ENCODE measurements at regions not wholly inside any gene's neighbourhood (a gene's known extent, or its start where the extent isn't known, plus 50 kb on each side); places are given as distances from the start of the nearest gene placed in this dataset.

- H3K4me3 ChIP-seq (ENCODE audit: low read depth, low read length) = no peak overlapping the region
- no peak for DNase-seq (ENCODE audit: low read depth)
- TF ChIP-seq CTCF (IDR thresholded peaks at IDR 0.05; ENCODE audit: insufficient read depth, low read length) = no peak
Observed at GRCh38 chr19:29404951-29405727, 120.7 kb upstream of the VSTM2B start.

- no peak overlapping the region for H3K4me3 ChIP-seq (ENCODE audit: low read depth, low read length)
- no peak for TF ChIP-seq CTCF (IDR thresholded peaks at IDR 0.05; ENCODE audit: insufficient read depth, low read length)
- no peak for DNase-seq (ENCODE audit: low read depth)
Observed at GRCh38 chr19:29405728-29405995, 120.1 kb upstream of the VSTM2B start.

- no peak for DNase-seq (ENCODE audit: low read depth)
- no peak overlapping the region for H3K4me3 ChIP-seq (ENCODE audit: low read depth, low read length)
- no peak for TF ChIP-seq CTCF (IDR thresholded peaks at IDR 0.05; ENCODE audit: insufficient read depth, low read length)
Observed at GRCh38 chr19:29409076-29409862, 116.5 kb upstream of the VSTM2B start.

GRCh38 chr19:29410601-29411000 lies 115.2 kb upstream of the VSTM2B start:
- no peak for DNase-seq (ENCODE audit: low read depth)

GRCh38 chr19:29411113-29411581 lies 114.6 kb upstream of the VSTM2B start:
- TF ChIP-seq CTCF (IDR thresholded peaks at IDR 0.05; ENCODE audit: insufficient read depth, low read length) = no peak
- no peak for DNase-seq (ENCODE audit: low read depth)
- H3K4me3 ChIP-seq (ENCODE audit: low read depth, low read length) = no peak overlapping the region

More at GRCh38 chr19:29410601-29411000, 115.2 kb upstream of the VSTM2B start:
- H3K4me3 ChIP-seq (ENCODE audit: low read depth, low read length) = no peak overlapping the region
- TF ChIP-seq CTCF (IDR thresholded peaks at IDR 0.05; ENCODE audit: insufficient read depth, low read length) = no peak

- H3K4me3 ChIP-seq (ENCODE audit: low read depth, low read length) = no peak overlapping the region
- DNase-seq (ENCODE audit: low read depth) = no peak
- no peak for TF ChIP-seq CTCF (IDR thresholded peaks at IDR 0.05; ENCODE audit: insufficient read depth, low read length)
Observed at GRCh38 chr19:29413435-29413834, 112.4 kb upstream of the VSTM2B start.

Measured in fibroblast of the aortic adventitia (primary cell).